ENCODE measurements at regions not wholly inside any gene's neighbourhood (a gene's known extent, or its start where the extent isn't known, plus 50 kb on each side); places are given as distances from the start of the nearest gene placed in this dataset.
"Not testable (repeated sequence)": the region's sequence is repeated elsewhere in the genome, so short reads cannot be mapped to it uniquely, and the experiment has no call there.

DNA sequence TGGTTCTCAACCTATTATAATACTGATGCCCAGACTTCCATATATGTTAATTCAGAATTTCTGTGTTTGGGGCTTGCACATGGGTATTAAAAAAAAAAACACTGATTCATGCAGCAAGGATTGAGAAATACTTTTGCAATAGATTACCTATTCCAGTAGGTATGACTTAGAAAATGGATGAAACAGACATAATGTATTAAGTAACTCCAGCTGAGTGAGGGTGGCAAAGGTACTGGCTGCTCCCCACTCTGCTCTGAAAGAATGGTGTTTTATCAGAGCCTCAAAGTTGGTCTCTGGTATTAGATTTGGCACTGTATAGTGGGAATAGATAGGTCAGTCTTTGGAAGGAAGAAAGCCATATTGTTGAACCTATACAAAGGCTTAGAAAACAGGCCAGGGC, 234.3 kb upstream of the FOLH1 start:
- no peaks in the 10 kb centered on the region for H3K27me3 ChIP-seq
- no peak overlapping the region for H3K27ac ChIP-seq
- DNase-seq, result no peak
- H3K36me3 ChIP-seq, result no peaks in the 10 kb centered on the region
- intact Hi-C loops (cut with DNase I), result no loop called here
- no peaks in the 10 kb centered on the region for H3K9me3 ChIP-seq
- no peaks in the 10 kb centered on the region for H3K4me1 ChIP-seq (ENCODE audit: insufficient read depth)
- H3K4me3 ChIP-seq, result no peak overlapping the region
- TF ChIP-seq POLR2A (IDR thresholded peaks at IDR 0.05) (no peak), CTCF (IDR thresholded peaks at IDR 0.05) (no peak), EP300 (IDR thresholded peaks at IDR 0.05) (no peak)

DNA sequence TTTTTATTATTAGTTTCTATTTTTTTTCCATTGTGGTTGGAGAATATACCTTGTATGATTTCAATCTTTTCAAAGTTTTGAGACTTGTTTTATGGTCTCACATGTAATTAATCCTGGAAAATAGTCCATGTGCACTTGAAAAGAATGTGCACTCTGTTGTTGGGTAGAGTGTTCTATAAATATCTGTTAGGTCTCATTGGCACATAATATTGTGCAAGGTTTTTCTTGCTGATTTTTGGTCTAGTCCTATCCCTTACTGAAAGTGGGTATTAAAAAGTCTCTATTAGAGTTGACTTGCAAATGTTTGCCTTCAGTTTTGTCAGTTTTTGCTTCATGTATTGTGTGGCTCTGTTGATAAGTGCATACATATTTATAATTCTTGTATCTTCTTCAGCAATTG, 231.5 kb upstream of the FOLH1 start:
- H3K27ac ChIP-seq; intact Hi-C loops (cut with DNase I); H3K9me3 ChIP-seq; H3K36me3 ChIP-seq; DNase-seq; H3K4me3 ChIP-seq; H3K4me1 ChIP-seq (ENCODE audit: insufficient read depth); H3K27me3 ChIP-seq: not testable (repeated sequence)

- H3K27ac ChIP-seq; intact Hi-C loops (cut with DNase I); H3K9me3 ChIP-seq; DNase-seq; H3K4me1 ChIP-seq (ENCODE audit: insufficient read depth); H3K4me3 ChIP-seq; H3K27me3 ChIP-seq; H3K36me3 ChIP-seq: not testable (repeated sequence)
- WGBS, 3 donors, result 84 to 96% (median 93%) methylated on average over 49 of the region's 49 CpGs
These were observed 225.9 kb upstream of the FOLH1 start for GRCh38 chr11:49434308-49434707.

GRCh38 chr11:49432242-49432848, 223.9 kb upstream of the FOLH1 start:
- TF ChIP-seq EP300 (IDR thresholded peaks at IDR 0.05) (no peak), POLR2A (IDR thresholded peaks at IDR 0.05) (no peak), CTCF (IDR thresholded peaks at IDR 0.05) (no peak)
- WGBS, 3 donors, result 78 to 89% (median 78%) methylated on average over 1 of the region's 1 CpG

DNA sequence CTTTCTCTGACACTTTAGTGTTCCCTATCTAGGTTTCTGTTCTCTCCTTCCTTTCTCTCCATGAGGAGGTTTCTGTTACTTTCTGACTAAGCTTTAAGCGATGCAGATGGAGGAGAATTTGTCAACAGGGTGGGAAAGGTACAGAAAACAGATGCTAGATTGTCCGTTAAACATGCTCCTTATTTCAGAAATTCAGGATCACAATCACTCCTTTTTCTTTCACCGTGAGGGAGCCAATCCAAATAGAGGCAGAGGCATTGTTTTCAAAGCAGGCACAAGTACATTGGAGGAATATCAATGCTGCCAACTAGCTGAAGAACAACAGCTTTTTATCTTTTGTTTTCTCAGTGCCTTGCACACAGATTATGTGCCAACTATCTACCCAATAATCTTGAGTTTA, 215.7 kb upstream of the FOLH1 start:
- H3K9me3 ChIP-seq, result no peaks in the 10 kb centered on the region
- DNase-seq, result no peak
- TF ChIP-seq EP300 (IDR thresholded peaks at IDR 0.05) (no peak), POLR2A (IDR thresholded peaks at IDR 0.05) (no peak), CTCF (IDR thresholded peaks at IDR 0.05) (no peak)
- intact Hi-C loops (cut with DNase I), result no loop called here
- no peaks in the 10 kb centered on the region for H3K36me3 ChIP-seq
- 54 to 58% (median 55%) methylated on average over 3 of the region's 3 CpGs for WGBS, 3 donors
- H3K27me3 ChIP-seq, result no peaks in the 10 kb centered on the region
- no peak overlapping the region for H3K4me3 ChIP-seq
- H3K27ac ChIP-seq, result no peak overlapping the region
- H3K4me1 ChIP-seq (ENCODE audit: insufficient read depth), result no peaks in the 10 kb centered on the region

More at GRCh38 chr11:49432242-49432848, 223.9 kb upstream of the FOLH1 start:
- H3K27me3 ChIP-seq, result no peaks in the 10 kb centered on the region
- H3K9me3 ChIP-seq, result no peaks in the 10 kb centered on the region
- intact Hi-C loops (cut with DNase I), result no loop called here
- H3K4me3 ChIP-seq, result no peak overlapping the region
- H3K36me3 ChIP-seq, result no peaks in the 10 kb centered on the region
- no peak overlapping the region for H3K27ac ChIP-seq
- H3K4me1 ChIP-seq (ENCODE audit: insufficient read depth), result no peaks in the 10 kb centered on the region
- no peak for DNase-seq

- DNase-seq; H3K9me3 ChIP-seq; H3K27ac ChIP-seq; H3K4me3 ChIP-seq; H3K36me3 ChIP-seq; H3K4me1 ChIP-seq (ENCODE audit: insufficient read depth); intact Hi-C loops (cut with DNase I); H3K27me3 ChIP-seq: not testable (repeated sequence)
- WGBS, 3 donors, result 80 to 83% (median 82%) methylated on average over 3 of the region's 3 CpGs
These were observed 210.5 kb upstream of the FOLH1 start for GRCh38 chr11:49418877-49419276.

Data from ovary (tissue), 7 donors.